ENCODE measurements at regions not wholly inside any gene's neighbourhood (a gene's known extent, or its start where the extent isn't known, plus 50 kb on each side); places are given as distances from the start of the nearest gene placed in this dataset.

DNA sequence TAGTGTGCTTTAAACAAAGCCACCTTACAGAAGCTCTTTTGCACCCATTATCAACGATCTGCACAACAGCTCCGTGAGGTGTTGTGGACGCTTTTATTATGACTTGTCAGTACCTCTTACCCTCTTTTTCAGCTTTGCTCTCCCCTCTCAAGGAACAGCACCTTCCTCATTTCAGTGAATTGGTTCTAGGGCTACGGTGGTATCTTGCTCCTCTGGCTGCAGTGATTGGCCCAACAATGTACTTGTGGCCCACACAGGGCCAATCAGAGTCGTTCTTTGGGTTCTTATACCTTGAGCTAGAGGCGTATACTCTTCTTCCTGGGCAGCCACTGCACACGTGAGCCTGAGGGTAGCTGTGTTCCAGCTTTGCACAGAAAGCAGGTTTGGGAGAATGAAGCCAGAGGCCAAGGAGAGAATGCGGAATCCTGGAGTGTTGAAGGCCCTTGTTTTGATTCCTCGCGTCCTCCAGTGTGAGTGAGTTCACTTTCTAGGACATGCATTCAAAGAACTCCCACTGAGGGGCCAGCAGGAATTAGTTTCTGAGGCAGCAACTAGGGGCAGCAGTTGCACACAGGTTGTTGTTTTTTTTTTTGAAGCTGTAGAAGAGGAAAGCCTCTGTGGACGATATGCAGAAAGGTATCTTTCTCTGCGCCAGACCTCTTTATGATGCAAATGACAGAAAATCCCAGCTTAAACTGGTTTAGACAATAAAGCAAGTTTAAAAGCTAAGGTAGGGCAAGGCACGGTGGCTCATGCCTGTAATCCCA, 49.8 kb upstream of the PDZD8 start (continued):
- TF ChIP-seq LCORL (IDR thresholded peaks at IDR 0.05) (no peak), LCORL (CRISPR knock-in tag; IDR thresholded peaks at IDR 0.05) (no peak), ZNF350 (CRISPR knock-in tag; IDR thresholded peaks at IDR 0.05; ENCODE audit: borderline replicate concordance, low read depth) (no peak), KLF12 (CRISPR knock-in tag; IDR thresholded peaks at IDR 0.05; ENCODE audit: borderline replicate concordance) (no peak), ZNF484 (CRISPR knock-in tag; IDR thresholded peaks at IDR 0.05; ENCODE audit: borderline replicate concordance, low read depth) (no peak), TAF15 (IDR thresholded peaks at IDR 0.05; ENCODE audit: low read depth, low read length, poor library complexity, severe bottlenecking) (no peak), ZFP62 (CRISPR knock-in tag; IDR thresholded peaks at IDR 0.05) (no peak), POLR2AphosphoS2 (IDR thresholded peaks at IDR 0.05; ENCODE audit: low read depth, low read length) (no peak), HNRNPH1 (optimal IDR thresholded peaks at IDR 0.05; ENCODE audit: low read depth, low read length) (no peak), ZMYM4 (CRISPR knock-in tag; IDR thresholded peaks at IDR 0.05) (0 out of 2 replicates have a peak, but pooled peaks have one; percentile 11), CEBPG (CRISPR knock-in tag; IDR thresholded peaks at IDR 0.05) (0 out of 2 replicates have a peak, but pooled peaks have one; percentile 13), ZNF296 (CRISPR knock-in tag; conservative IDR thresholded peaks at IDR 0.05) (no peak), ZFP37 (CRISPR knock-in tag; IDR thresholded peaks at IDR 0.05; ENCODE audit: borderline replicate concordance) (no peak), ZNF670 (CRISPR knock-in tag; IDR thresholded peaks at IDR 0.05; ENCODE audit: borderline replicate concordance) (no peak), CHD2 (IDR thresholded peaks at IDR 0.05; ENCODE audit: low read depth, low read length) (no peak), TP53 (CRISPR knock-in tag; conservative IDR thresholded peaks at IDR 0.05) (no peak), RXRB (CRISPR knock-in tag; IDR thresholded peaks at IDR 0.05; ENCODE audit: borderline replicate concordance) (0 out of 2 replicates have a peak, but pooled peaks have one; percentile 6), GLMP (CRISPR knock-in tag; IDR thresholded peaks at IDR 0.05; ENCODE audit: borderline replicate concordance) (no peak), SIX4 (CRISPR knock-in tag; IDR thresholded peaks at IDR 0.05) (no peak), ZNF460 (CRISPR knock-in tag; IDR thresholded peaks at IDR 0.05; ENCODE audit: borderline replicate concordance) (no peak), ZSCAN12 (CRISPR knock-in tag; IDR thresholded peaks at IDR 0.05) (no peak), SRY (CRISPR knock-in tag; IDR thresholded peaks at IDR 0.05) (no peak), ZNF101 (CRISPR knock-in tag; IDR thresholded peaks at IDR 0.05; ENCODE audit: borderline replicate concordance, low read depth) (no peak), ZNF839 (CRISPR knock-in tag; IDR thresholded peaks at IDR 0.05; ENCODE audit: borderline replicate concordance) (no peak), ZNF761 (CRISPR knock-in tag; conservative IDR thresholded peaks at IDR 0.05) (no peak), ZBTB7B (CRISPR knock-in tag; IDR thresholded peaks at IDR 0.05) (no peak)
- TF ChIP-seq, protein P1, sequence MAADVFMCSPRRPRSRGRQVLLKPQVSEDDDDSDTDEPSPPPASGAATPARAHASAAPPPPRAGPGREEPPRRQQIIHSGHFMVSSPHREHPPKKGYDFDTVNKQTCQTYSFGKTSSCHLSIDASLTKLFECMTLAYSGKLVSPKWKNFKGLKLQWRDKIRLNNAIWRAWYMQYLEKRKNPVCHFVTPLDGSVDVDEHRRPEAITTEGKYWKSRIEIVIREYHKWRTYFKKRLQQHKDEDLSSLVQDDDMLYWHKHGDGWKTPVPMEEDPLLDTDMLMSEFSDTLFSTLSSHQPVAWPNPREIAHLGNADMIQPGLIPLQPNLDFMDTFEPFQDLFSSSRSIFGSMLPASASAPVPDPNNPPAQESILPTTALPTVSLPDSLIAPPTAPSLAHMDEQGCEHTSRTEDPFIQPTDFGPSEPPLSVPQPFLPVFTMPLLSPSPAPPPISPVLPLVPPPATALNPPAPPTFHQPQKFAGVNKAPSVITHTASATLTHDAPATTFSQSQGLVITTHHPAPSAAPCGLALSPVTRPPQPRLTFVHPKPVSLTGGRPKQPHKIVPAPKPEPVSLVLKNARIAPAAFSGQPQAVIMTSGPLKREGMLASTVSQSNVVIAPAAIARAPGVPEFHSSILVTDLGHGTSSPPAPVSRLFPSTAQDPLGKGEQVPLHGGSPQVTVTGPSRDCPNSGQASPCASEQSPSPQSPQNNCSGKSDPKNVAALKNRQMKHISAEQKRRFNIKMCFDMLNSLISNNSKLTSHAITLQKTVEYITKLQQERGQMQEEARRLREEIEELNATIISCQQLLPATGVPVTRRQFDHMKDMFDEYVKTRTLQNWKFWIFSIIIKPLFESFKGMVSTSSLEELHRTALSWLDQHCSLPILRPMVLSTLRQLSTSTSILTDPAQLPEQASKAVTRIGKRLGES (CRISPR knock-in tag; IDR thresholded peaks at IDR 0.05; ENCODE audit: borderline replicate concordance) = no peak

All from HepG2 (cell line).